ENCODE measurements at regions not wholly inside any gene's neighbourhood (a gene's known extent, or its start where the extent isn't known, plus 50 kb on each side); places are given as distances from the start of the nearest gene placed in this dataset.
"Not testable (repeated sequence)": the region's sequence is repeated elsewhere in the genome, so short reads cannot be mapped to it uniquely, and the experiment has no call there.

- DNase-seq, result not testable (repeated sequence)
These were observed 76.8 kb upstream of the PWP1 start for GRCh38 chr12:107608779-107609178.

- peak; percentile 49 for DNase-seq
These were observed 75.4 kb upstream of the PWP1 start for GRCh38 chr12:107610021-107610859.

DNA sequence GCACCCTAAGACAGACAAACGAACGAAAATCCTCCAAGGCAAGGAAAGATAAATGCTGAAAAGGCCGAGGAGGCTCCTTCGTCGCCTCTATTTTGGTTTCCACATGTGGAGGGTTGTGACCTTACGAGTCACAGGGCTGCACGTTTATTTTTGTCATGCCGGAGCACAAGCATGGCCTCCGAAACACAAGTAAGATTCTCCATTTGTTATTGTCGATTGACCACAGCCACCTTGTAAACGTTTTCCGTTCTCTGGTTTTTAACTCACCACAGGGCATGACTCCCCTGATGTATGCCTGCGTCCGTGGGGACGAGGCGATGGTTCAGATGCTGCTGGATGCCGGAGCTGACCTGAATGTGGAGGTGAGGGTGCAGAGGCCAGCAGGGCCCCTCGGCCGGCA, 73.1 kb upstream of the PWP1 start:
- no peak for DNase-seq

DNA sequence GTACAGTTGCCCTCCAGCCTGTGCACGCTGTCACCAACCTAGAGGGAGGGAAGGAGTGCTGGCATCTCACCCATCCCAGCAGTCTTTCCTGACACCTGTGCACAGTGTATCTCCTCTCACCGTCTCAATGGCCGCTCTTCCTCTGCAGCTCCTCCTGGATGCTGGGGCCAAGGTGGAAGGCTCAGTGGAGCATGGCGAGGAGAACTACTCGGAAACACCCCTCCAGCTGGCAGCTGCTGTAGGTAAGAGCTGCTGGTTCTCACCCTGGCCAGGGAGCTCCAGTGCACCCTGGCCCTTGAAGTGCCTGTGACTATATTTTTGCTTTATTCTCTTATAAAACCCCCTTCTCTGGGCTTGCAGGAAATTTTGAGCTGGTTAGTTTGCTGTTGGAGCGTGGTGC, 68.7 kb upstream of the PWP1 start:
- no peak for DNase-seq

DNA sequence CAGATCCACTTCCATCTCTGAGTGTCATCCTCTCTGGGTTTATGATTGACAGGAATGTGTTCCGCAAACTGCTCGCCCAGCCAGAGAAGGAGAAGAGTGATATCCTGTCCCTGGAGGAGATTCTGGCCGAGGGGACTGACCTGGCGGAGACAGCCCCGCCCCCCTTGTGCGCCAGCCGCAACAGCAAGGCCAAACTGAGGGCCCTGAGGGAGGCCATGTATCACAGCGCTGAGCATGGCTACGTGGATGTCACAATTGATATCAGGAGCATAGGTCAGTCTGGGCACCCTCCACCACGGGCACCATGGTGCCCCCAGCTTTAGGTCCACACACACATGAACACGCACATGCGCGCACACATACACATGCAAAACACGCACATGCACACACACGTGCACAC, 67.5 kb upstream of the PWP1 start:
- no peak for DNase-seq

DNA sequence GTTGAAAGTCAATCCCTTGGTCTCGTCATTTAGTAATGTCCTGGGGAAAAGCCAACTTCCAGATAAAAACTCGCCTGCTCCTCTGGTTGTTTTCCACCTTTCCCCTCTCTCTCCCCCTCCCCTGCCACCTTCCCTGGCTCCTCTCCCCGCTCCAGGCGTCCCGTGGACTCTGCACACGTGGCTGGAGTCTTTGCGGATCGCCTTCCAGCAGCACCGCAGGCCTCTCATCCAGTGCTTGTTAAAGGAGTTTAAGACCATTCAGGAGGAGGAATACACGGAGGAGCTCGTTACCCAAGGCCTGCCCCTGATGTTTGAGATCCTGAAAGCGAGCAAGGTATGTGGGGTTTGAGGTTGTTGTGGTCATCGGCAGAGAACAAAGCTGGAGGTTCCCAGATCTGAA, 65.8 kb upstream of the PWP1 start:
- DNase-seq, result no peak

DNA sequence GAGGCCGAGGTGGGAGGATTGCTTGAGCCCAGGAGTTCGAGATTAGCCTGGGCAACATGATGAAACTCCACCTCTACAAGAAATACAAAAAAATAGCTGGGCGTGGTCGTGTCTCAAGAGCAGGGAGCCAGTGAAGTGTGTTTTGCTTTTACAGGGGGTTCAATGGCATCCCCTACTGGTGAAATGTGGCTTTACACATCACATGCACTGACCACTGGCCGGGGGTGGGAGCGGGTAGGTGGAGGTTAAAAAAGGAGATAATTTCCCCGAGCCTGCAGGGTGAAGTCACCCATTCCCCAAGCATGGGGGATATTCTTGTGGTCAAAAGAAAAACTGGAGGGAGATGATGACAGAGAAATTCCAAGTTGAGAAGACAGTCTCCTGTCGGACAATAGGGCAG, 63.6 kb upstream of the PWP1 start:
- DNase-seq, result no peak

- DNase-seq, result no peak
These were observed 61.1 kb upstream of the PWP1 start for GRCh38 chr12:107624493-107624892.

GRCh38 chr12:107631715-107632114, 53.9 kb upstream of the PWP1 start:
- DNase-seq, result no peak

DNA sequence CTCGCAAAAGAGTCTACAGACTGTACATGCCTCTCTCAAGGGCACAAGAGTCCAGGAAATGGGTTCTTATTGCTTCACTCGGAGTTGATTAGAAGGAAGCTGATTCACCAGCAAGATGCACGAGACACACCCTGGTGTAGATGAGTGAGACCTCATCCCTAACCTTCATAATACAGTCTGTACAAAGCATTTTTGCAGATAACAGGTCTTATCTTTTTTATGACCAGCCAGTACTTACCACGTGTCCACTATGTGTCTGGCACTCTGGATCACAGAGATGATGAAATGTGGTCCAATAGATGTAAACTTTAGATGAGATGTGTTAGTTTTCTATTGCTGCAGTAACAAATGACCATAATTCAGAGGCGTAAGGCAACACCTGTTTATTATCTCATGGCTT, 53.4 kb upstream of the PWP1 start:
- no peak for DNase-seq

- DNase-seq, result no peak
These were observed 51.1 kb upstream of the PWP1 start for GRCh38 chr12:107634530-107634929.

DNA sequence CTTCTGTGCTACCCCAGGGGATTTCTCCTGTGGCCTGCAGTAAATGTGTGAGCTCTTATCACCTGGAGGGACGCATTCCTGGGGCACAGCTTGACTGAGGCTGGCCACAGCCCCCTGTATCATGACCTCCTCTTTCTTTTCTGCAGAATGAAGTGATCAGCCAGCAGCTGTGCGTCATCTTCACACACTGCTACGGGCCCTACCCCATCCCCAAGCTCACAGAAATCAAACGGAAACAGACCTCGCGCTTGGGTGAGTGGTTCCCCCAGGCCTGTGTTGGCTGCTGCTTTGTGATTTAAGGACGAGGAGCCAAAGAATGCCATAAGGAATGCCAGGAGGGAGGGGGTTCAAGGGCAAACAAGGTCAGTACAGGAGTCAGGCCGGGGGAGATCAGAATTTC, 50.5 kb upstream of the PWP1 start:
- DNase-seq, result no peak
